G401 (cell line): ENCODE measurements at regions not wholly inside any gene's neighbourhood (a gene's known extent, or its start where the extent isn't known, plus 50 kb on each side); places are given as distances from the start of the nearest gene placed in this dataset.
"Not testable (repeated sequence)": the region's sequence is repeated elsewhere in the genome, so short reads cannot be mapped to it uniquely, and the experiment has no call there.

ENCODE experiments used
- DNase-seq: peaks from one replicate; pipeline ENCODE4 v3.0.0-alpha.2; 2015; ENCODE audit warnings: low spot score
- in situ Hi-C: cut with HindIII; loops from 2 replicates; pipeline ENCODE4 v1.10.0; 2016; ENCODE audit warnings: low sequenced_read_pairs, mixed read lengths

DNA sequence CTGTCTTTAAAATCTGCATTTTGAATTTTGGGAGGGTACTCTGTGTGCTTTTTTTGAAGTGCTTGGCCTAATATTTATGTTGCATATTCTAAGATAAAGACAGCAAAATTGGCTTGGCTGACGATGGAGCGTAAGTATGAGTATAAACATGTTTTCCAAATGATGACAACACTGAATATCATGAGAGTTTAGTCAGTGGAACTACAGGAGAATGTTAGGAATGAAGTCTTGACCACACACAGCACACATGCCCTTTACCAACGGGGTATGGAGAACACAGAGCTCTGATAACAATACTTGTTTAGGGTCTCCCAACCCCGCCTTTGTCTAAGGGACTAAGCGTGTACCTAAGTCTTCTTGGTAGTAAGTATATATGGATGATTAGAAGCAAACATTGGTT, 253.9 kb upstream of the FZD8 start:
- in situ Hi-C loops, result no loop called here
- no peak for DNase-seq

DNA sequence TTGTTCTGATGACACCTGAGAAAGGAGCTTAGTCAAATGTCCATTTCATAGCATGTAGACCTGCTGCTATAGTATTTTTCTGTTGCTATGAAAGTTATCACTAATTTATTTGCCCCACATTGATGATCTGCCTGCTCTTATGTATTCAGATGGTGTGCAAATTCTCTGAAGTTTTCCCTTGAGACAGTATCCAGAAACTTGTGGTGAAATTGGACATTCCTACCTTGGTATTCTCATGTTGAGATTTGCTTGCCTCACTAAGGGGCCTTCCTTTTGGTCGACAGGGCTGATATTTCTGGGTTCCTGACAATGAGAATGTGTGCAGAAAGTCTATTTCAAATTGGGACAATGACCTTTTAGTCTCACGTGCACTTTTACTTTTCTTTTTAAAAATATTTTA, 253.2 kb upstream of the FZD8 start:
- in situ Hi-C loops, result no loop called here
- DNase-seq, result no peak

DNA sequence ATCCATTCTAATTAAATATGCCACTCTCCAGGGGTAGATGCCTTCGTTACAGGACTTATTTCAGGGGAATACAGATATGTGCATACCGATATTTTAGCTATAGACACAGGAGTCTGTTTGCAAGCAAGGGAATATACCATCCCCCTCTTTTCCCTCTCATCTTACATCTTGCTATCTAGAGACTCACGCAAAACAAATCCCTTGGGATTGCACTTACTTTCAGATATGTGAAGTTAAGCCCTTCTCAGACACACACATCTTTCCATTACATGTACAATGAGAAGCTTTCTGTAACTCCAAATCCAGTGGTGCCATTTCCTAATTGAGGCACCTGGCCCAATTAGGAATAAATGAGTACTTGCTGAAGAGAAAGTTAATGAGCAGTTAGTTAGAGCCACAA, 250.4 kb upstream of the FZD8 start:
- no peak for DNase-seq
- in situ Hi-C loops, result no loop called here

DNA sequence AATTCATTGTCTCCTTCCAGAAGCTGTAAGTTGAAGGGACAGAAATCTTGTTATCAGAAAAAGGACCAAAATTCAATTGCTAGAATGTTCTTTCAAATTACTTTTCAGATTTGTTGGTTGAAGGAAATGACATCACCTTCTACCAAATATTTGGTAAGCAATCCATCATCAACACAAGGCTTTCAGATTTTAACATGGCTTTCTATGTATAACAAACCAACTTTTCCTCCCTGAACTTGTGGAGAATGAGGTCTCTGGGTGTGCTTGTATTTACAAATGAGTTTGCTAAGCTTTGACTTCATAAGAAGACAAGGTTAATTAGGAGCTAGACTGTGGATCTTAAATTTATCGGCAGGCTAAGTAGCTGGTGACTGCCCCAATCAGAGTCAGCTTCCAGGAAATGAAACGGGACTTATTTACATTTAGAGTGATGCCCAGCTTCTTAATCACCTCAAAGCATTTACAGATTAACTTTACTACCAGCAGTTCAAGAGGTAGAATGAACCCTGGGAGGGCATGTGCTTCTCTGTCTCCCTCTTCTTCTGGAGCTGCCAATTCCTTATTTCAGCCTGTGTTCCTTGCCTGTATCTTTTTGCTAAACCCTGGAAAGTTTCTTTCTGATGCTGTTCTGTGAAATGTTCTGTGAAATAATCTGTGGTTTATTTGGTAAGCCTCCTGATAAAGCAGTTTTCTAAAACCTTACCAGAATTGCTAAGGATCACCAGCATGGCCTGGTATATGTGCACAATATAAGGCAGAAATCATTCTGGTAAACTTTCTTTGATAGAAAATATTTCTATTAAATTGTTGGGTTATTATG, 248.8 kb upstream of the FZD8 start:
- no peak for DNase-seq
- in situ Hi-C loops, result no loop called here

DNA sequence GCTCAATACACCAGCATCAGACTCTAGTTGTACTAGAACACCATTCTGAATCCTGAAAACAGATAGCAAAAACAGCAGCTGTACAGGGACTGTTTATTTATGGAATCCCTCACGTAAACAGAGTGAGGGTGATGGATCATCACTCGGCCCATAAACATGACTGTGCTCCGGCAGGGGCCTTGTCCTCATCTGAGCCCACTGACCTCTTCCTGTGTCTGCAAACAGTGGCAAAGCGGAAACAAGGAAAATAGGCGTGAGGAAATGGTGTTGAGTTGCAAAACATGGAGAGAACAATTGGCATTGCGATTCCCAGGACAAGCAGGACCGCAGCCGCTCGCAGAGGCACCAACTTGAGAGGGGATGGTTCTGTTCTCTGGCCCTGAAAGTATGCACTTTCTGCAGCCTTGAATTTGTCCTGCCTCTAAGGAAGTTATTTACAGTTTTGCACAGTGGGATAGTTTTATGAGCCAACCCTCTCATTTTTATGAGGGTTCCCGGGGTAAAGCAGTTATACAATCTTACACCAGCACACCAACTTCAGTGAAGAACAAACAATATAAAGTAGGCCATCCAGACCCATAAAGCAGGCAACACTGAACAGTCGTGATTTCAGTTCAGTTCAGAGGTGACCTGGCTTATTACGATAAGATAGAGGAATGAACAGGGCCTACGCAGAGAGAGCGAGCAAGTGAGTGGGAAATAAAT, 248.0 kb upstream of the FZD8 start:
- in situ Hi-C loops, result no loop called here
- no peak for DNase-seq

DNA sequence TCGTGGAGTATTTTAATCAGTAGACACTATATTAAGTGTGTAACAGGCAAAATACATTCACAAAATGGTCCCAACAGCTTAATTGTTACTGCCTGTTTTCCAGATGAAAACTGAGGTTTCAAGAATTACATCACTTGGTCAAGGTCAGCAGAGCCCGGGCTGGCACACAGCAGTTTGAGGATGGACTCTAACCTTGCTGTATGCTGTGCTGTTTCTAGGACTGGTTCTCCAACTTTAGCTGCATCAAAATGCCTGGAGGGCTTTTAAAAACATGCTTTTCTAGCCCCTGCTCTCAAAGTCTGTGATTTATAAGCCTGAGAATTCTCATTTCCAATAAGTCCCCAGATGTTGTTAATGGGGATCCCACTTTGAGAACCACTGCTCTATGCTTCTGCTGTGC, 247.1 kb upstream of the FZD8 start:
- in situ Hi-C loops, result no loop called here
- DNase-seq, result no peak

DNA sequence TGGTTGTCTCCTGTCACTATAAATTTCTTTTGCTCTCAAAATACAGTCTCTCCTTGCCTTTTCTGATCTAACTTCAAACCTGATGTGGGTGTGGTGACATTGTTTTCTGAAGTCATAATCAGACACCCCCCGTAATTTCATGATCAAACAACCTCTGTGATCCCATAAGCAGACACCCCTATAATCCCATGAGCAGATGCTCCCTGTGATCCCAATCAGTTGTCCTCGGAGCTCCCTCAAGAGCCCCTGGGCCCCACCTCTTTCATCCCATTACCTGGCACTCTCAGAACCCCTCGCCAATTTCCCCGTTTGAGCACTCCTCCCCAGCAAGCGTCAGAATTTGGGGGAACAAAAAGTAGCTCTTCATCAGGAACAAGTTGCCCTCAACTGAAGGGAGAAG, 246.3 kb upstream of the FZD8 start:
- in situ Hi-C loops, result no loop called here
- no peak for DNase-seq

DNA sequence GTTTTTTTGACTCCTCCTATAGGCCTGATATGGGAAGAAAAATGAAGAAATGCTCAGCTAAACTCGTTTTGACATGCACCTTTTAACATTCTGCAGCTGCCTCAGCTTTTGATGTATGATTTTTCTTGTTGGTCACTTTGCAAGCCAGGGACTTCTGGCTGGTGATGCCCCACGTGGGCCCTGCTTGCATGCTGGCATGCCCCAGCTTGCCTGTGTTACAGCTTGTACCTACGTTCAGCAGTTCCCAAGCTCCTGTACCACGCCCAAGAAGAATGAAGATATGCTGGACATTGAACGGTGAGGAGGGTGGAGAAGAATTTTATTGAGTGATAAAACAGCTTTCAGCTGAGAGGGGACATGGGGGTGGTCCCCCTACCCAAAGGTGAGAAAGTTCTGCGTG, 245.6 kb upstream of the FZD8 start:
- no peak for DNase-seq
- in situ Hi-C loops, result no loop called here

DNA sequence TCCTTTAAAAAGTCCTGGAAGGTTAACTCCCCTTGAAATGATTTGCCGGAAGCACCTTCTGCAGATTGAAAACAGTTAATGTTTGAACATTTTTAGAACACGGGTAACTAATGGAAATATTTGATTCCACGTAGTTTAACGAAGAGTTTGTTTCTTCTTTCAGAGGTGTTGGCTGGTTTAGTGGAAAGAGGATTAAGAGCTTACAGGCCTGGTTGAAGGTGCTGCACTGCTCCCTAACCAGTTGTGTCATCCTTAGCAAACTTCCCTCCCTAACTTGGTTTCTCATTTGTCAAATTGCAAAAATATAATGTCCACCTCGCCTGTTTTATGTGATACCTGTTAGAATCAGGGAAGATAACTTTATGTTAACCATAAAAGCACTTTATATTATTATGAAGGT, 243.0 kb upstream of the FZD8 start:
- no peak for DNase-seq
- in situ Hi-C loops, result no loop called here

DNA sequence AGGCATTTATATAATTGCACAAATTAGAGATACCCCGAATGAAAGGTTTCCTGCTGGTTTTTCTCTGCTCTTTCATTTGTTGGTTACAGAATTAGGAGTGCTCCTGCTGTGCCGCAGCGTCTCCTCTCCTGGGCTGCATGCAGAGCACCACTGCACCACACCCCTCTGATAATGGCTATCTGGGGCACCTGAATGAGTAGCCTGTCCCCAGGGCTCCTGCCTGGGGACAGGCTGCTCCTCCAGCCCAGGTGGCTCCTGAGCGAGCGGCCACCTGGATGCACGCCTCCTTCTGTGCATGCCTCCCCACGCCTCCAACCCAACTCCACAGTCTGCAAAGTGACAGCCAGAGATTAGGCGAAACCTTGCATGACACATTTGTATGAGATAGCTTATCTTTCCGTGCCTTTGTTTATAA, 242.6 kb upstream of the FZD8 start:
- DNase-seq, result peak; percentile 32
- in situ Hi-C loops, result no loop called here

DNA sequence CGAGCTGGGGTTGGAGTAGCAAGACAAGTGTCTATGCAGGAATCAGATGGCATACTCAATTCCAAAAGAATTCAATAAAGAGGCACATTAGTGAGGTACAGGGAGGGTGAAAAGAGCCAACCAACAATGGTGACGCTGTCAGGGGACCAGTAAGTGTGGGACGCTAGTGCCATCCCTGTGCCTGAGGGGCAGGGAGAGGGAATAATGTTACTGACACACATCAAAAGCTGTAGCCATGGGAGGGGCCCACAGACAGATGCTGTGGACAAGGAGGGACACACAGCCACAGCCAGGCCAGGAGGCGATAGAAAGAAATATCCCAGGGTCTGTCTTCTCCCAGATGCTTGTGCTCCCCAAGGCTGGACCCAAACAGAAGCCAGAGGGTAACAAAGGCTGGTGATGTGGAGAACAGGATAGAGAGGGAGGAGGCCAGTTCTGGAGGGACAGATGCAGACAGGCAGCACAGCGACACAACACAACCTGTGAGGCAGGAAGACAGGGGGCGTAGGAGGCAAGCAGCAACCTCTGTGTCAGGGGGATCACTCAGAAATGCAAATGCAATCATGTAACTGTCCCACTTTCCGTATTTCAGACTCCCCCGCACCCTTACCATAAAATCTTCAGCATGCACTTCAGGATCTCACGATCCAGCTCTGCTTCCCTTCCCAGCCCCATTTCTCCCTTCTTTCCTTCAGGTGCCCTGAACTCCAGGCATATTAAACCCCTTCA, 240.5 kb upstream of the FZD8 start:
- in situ Hi-C loops, result no loop called here
- no peak for DNase-seq

DNA sequence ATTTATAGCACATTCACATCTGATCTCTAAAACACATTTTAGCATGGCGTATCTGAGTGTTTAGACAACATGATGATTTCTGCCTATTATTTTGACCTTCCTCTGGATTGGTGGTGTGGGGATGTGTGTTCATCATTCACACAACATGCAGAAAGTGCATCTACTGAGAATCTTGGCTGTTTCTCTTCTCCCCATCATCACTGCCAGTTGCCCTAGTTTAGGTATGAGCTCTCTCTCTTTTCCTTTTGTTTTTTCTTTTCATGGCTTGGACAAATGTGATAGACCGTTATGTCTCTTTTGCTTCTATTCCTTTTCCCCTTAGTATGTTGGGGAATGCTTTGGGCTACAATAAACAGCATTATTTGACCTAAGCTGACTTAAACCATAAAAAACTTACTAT, 239.2 kb upstream of the FZD8 start:
- no peak for DNase-seq
- in situ Hi-C loops, result no loop called here

DNA sequence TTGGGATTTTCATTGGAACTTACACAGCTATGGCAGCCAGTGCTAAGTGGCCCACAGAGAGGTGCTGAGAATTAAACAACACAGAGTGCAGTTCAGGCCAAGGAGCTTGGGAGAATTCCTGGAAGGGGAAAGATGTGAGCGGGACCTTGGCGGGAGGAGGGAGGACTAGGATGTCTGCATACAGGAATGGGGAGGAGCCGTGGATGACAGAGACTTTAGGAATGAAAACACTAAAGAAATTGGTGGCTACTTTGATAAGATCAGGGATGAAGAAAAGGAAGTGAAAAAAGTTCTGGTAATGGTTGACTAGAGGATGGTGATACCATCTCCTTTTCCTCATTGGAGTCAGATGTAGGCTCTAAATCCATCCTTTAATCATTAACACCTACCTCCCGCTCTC, 234.2 kb upstream of the FZD8 start:
- in situ Hi-C loops, result no loop called here
- DNase-seq, result no peak

DNA sequence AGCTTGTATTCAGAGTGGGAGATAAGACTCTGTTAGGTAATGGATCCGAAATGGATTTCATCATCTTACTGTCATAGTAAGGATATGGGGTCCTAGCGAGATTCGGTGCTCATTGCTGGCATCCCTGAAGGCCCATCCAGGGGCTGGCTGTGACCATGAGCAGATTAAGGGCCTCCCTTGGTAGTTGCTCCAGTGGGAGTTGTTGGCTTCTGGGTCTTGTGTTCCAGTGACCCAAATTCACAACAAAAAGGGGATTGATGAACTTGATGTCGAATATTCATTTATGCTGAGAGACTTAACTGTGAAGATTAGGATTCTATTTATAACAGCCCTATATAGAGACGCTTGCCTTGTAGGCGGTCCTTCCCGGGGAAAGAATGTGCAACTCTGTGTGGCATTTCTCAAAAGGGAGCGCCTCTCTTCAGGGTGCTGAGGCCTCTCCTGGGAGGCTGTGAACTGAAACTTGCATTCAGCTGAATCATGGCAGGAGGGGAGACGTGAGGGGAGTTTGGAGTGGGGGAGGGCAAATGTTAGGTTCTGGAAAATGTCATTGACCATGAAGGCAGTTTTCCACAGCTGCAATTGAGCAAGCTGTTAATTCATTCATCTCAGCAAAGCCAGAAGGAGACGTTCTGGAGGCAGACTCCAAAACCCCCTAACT, 233.1 kb upstream of the FZD8 start:
- no peak for DNase-seq
- in situ Hi-C loops, result no loop called here

DNA sequence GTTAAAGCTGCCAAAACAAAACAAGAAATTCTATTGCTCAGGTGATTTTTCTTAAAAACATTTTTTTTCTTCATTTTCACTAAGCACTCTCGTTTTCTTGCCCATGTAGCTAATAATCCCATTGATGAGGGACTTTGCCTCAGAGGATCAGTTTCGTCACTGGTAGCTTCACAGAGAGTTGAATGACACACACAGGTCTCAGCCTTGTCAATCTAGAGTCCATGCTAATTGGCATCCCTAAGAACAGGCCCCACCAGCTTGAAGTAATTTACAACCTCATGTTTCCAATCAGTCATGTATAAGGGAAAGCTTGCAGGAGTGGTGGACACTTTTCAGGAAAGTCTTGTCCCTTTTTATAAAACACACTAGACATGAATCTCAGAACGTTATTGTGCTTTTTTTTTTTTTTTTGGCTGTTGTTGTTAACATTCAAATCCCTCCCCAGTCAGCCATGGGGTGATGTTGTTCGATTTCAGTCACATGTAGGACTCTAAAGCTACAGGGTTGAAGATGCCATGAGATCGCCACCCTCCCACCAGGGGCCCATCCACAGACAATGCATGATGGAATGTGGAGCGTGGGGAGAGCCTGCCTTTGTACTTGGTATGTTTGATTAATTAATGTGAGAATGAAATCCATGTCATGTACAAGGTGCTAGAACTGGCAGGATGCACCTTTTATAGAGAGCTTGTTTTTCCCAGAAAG, 232.4 kb upstream of the FZD8 start:
- DNase-seq, result no peak
- in situ Hi-C loops, result no loop called here

DNA sequence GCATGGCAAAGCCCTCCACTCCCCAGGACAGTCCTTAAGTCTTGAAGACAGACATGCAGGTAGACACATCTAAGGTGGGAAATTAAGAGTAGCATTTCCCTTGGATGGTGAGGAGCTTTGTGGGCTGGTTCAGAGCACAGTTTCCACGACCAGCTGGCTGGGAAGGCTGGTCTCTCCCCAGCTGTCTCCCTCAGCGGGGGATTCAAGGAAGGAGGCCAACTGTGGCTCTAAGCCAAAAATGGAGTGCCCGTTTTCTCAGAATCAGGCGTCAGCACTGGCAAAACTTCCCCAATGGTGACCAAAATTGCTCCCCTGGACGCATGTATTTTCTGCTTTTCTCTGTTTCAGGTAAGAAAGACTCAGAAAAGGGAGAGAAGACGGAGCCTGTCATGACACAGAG, 230.6 kb upstream of the FZD8 start:
- DNase-seq, result peak; percentile 57
- in situ Hi-C loops, result no loop called here

DNA sequence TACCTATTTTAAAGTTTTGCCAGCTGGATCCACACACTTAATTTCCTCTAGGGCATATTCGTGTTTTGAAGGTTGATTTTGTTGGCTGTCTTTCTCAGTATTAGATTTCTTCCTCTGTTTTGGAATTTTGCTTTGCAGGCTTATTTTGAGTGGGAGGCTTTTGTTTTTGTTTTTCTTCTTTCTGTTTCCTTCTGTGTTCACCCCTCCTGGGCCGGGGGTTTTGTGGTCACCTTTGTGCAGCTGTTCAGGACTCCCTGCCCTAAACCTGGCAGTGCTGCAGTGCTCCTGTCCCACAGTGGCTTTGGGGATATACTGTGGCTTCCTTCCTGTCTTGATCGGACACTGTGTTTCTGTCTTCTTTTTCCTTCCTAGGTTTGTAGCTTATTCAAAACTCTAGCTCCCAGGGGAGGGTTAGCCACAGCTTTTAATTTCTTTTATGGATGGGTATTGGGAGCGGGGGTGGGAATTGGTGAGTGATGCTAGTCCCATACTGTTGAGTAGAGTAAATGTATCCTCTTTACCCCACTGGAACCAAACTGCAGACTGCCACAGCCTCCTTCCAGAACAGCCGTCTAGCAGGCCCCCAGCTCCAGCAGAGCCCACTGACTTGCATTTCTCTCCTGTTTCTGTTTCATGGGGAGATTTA, 228.7 kb upstream of the FZD8 start:
- in situ Hi-C loops, result no loop called here

DNA sequence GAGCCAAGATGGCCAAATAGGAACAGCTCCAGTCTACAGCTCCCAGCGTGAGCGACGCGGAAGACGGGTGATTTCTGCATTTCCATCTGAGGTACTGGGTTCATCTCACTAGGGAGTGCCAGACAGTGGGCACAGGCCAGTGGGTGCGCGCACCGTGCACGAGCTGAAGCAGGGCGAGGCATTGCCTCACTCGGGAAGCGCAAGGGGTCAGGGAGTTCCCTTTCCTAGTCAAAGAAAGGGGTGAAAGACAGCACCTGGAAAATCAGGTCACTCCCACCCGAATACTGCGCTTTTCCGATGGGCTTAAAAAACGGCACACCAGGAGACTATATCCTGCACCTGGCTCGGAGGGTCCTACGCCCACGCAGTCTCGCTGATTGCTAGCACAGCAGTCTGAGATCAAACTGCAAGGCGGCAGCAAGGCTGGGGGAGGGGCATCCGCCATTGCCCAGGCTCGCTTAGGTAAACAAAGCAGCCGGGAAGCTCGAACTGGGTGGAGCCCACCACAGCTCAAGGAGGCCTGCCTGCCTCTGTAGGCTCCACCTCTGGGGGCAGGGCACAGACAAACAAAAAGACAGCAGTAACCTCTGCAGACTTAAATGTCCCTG, 216.7 kb upstream of the FZD8 start:
- DNase-seq, in situ Hi-C loops: not testable (repeated sequence)

More for the DNA sequence above, 228.7 kb upstream of the FZD8 start:
- DNase-seq, result no peak
